GM23338 (cell line): ENCODE measurements at regions not wholly inside any gene's neighbourhood (a gene's known extent, or its start where the extent isn't known, plus 50 kb on each side); places are given as distances from the start of the nearest gene placed in this dataset.

ENCODE experiments used
- ATAC-seq: fragments of 200-7000 bp; cut with Tn5 transposase; 3 replicates; pipeline ENCODE4 v1.9.1; 2020
- DNase-seq: peaks from one replicate; pipeline ENCODE4 v3.0.0-alpha.2; 2015; ENCODE audit warnings: low spot score
- H2AFZ ChIP-seq: fragments of 200-600 bp; sonication (generic); 2 replicates; pipeline ENCODE4 v1.8.0; 2016; ENCODE audit warnings: antibody characterized with exemption, mild to moderate bottlenecking, moderate library complexity
- H3F3A ChIP-seq: fragments of 200-600 bp; sonication (generic); replicated peaks from 2 replicates; pipeline ENCODE4 v1.8.0; 2017; ENCODE audit warnings: antibody characterized with exemption, mixed run types, low read depth
- H3K27ac ChIP-seq: fragments of 200-600 bp; sonication (generic); 2 replicates; pipeline ENCODE4 v1.6.1; 2016; ENCODE audit warnings: low read depth
- H3K27me3 ChIP-seq: fragments of 200-600 bp; sonication (generic); 2 replicates; pipeline ENCODE4 v1.8.0; 2016; ENCODE audit warnings: mild to moderate bottlenecking, mixed run types, moderate library complexity; ENCODE audit not compliant: insufficient read depth
- H3K36me3 ChIP-seq: fragments of 200-600 bp; sonication (generic); 2 replicates; pipeline ENCODE4 v1.8.0; 2016; ENCODE audit warnings: mild to moderate bottlenecking; ENCODE audit not compliant: insufficient read depth
- H3K4me1 ChIP-seq: fragments of 200-600 bp; sonication (generic); 2 replicates; pipeline ENCODE4 v1.8.0; 2016; ENCODE audit warnings: mild to moderate bottlenecking, moderate library complexity; ENCODE audit not compliant: insufficient read depth
- H3K4me2 ChIP-seq: fragments of 200-600 bp; sonication (generic); 2 replicates; pipeline ENCODE4 v1.7.1; 2017; ENCODE audit warnings: mixed run types
- H3K4me3 ChIP-seq: fragments of 200-600 bp; sonication (generic); 2 replicates; pipeline ENCODE4 v1.6.1; 2016; ENCODE audit warnings: mixed run types
- H3K79me2 ChIP-seq: fragments of 200-600 bp; sonication (generic); replicated peaks from 2 replicates; pipeline ENCODE4 v1.8.0; 2017; ENCODE audit warnings: mild to moderate bottlenecking; ENCODE audit not compliant: insufficient read depth
- H3K9me2 ChIP-seq: fragments of 200-600 bp; sonication (generic); 2 replicates; pipeline ENCODE4 v1.8.0; 2017; ENCODE audit not compliant: insufficient read depth
- H4K20me1 ChIP-seq: fragments of 200-600 bp; sonication (generic); replicated peaks from 2 replicates; pipeline ENCODE4 v1.8.0; 2017; ENCODE audit warnings: mild to moderate bottlenecking; ENCODE audit not compliant: insufficient read depth
- H3K27ac Mint-ChIP-seq: 2 replicates; pipeline ENCODE4 v1.8.0; 2020; ENCODE audit warnings: inconsistent platforms, mild to moderate bottlenecking, moderate library complexity, mixed read lengths
- H3K27me3 Mint-ChIP-seq: 3 replicates; pipeline ENCODE4 v1.8.0; 2022; ENCODE audit warnings: low read depth, mild to moderate bottlenecking, moderate library complexity, mixed read lengths, inconsistent platforms; ENCODE audit not compliant: insufficient read depth, poor library complexity
- H3K36me3 Mint-ChIP-seq: 3 replicates; pipeline ENCODE4 v1.8.0; 2021; ENCODE audit warnings: low read depth, mild to moderate bottlenecking, inconsistent platforms, moderate library complexity, mixed read lengths
- H3K4me1 Mint-ChIP-seq: 3 replicates; pipeline ENCODE4 v1.8.0; 2020; ENCODE audit warnings: mild to moderate bottlenecking, inconsistent platforms, mixed read lengths
- H3K4me3 Mint-ChIP-seq: 3 replicates; pipeline ENCODE4 v1.8.0; 2021; ENCODE audit warnings: moderate library complexity, mild to moderate bottlenecking, inconsistent platforms, mixed read lengths
- H3K9me3 Mint-ChIP-seq: 3 replicates; pipeline ENCODE4 v1.8.0; 2020; ENCODE audit warnings: moderate library complexity, mild to moderate bottlenecking, inconsistent platforms, mixed read lengths
- CREB1 ChIP-seq: fragments of 250-450 bp; sonication (Bioruptor Pico); IDR thresholded peaks from 2 replicates; pipeline ENCODE4 v1.5.0; 2020; ENCODE audit warnings: low read depth, mild to moderate bottlenecking, moderate library complexity
- EZH2 ChIP-seq: fragments of 200-600 bp; sonication (generic); IDR thresholded peaks from one replicate; pipeline ENCODE4 v1.8.0; 2017; ENCODE audit warnings: antibody characterized with exemption, mild to moderate bottlenecking, low read depth; ENCODE audit not compliant: unreplicated experiment
- POLR2AphosphoS5 ChIP-seq: IDR thresholded peaks from 2 replicates; pipeline ENCODE4 v1.6.1; 2016; ENCODE audit warnings: antibody characterized with exemption, low read depth
- STAT1 ChIP-seq: IDR thresholded peaks from one replicate; pipeline ENCODE4 v1.6.1; 2016; ENCODE audit warnings: antibody characterized with exemption; ENCODE audit not compliant: unreplicated experiment
- TF ChIP-seq, protein P1 (sequence below): IDR thresholded peaks from 2 replicates; pipeline ENCODE4 v1.6.1; 2016; ENCODE audit warnings: antibody characterized with exemption
- TF ChIP-seq, protein P2 (sequence below): IDR thresholded peaks from one replicate; pipeline ENCODE4 v1.6.1; 2018; ENCODE audit warnings: antibody characterized with exemption; ENCODE audit not compliant: unreplicated experiment
- TF ChIP-seq, protein P3 (sequence below), 2 experiments: fragments of 200-600 bp in 1 of 2; sonication (generic) in 1 of 2; conservative IDR thresholded peaks; 2 replicates each; pipeline versions ENCODE4 v1.5.1 to v1.6.1; 2016 to 2017; ENCODE audit warnings: antibody characterized with exemption in 2 of 2, low read depth in 2 of 2, mild to moderate bottlenecking in 2 of 2, moderate library complexity in 1 of 2

DNA sequence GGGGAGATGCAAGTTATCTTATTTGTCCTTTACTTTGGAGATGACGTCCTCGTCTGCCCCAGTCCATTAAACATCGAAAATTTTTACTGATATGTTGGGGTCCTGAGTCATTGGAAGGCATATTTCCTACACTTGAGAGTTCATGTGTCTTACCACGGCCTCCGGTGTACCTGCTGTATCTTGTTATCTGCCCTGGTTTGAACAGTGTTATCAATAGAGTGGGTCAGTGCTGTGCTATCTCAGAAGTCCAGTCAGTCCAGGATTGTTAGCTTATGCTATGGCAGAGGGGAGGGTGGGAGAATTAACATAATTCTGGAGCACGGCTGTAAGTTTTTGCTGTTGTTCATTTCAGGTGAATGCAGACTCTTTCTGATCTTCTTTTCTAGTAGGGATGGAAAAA is 102.3 kb downstream of the ADCYAP1 start (continued):
- TF ChIP-seq, protein P1, sequence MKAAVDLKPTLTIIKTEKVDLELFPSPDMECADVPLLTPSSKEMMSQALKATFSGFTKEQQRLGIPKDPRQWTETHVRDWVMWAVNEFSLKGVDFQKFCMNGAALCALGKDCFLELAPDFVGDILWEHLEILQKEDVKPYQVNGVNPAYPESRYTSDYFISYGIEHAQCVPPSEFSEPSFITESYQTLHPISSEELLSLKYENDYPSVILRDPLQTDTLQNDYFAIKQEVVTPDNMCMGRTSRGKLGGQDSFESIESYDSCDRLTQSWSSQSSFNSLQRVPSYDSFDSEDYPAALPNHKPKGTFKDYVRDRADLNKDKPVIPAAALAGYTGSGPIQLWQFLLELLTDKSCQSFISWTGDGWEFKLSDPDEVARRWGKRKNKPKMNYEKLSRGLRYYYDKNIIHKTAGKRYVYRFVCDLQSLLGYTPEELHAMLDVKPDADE, result no peak
- TF ChIP-seq CREB1 (CRISPR knock-in tag), result no peak
- TF ChIP-seq, protein P2, sequence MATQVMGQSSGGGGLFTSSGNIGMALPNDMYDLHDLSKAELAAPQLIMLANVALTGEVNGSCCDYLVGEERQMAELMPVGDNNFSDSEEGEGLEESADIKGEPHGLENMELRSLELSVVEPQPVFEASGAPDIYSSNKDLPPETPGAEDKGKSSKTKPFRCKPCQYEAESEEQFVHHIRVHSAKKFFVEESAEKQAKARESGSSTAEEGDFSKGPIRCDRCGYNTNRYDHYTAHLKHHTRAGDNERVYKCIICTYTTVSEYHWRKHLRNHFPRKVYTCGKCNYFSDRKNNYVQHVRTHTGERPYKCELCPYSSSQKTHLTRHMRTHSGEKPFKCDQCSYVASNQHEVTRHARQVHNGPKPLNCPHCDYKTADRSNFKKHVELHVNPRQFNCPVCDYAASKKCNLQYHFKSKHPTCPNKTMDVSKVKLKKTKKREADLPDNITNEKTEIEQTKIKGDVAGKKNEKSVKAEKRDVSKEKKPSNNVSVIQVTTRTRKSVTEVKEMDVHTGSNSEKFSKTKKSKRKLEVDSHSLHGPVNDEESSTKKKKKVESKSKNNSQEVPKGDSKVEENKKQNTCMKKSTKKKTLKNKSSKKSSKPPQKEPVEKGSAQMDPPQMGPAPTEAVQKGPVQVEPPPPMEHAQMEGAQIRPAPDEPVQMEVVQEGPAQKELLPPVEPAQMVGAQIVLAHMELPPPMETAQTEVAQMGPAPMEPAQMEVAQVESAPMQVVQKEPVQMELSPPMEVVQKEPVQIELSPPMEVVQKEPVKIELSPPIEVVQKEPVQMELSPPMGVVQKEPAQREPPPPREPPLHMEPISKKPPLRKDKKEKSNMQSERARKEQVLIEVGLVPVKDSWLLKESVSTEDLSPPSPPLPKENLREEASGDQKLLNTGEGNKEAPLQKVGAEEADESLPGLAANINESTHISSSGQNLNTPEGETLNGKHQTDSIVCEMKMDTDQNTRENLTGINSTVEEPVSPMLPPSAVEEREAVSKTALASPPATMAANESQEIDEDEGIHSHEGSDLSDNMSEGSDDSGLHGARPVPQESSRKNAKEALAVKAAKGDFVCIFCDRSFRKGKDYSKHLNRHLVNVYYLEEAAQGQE, result no peak

DNA sequence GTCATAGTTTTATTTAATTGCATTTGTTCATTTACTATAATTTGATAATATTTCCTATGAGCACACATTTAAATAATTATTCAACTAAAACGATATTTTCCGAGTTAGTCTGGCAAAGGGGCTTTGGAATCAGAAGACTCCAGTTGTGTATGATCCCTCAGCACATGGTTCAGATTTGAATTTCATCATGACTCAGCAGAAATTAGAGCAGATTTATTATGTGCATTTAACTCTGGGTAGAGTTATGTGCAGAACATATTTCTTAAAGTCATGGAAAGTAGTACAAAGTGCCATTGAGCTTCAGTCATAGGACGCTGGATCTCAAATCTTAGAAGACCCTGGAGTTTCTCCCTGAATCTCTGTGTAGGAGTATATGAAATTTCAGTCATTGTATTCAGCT is 106.7 kb downstream of the ADCYAP1 start:
- H3K79me2 ChIP-seq, result no peaks in the 10 kb centered on the region
- TF ChIP-seq POLR2AphosphoS5 (no peak), STAT1 (no peak), EZH2 (no peak)
- TF ChIP-seq, protein P2, result no peak
- TF ChIP-seq, protein P3, sequence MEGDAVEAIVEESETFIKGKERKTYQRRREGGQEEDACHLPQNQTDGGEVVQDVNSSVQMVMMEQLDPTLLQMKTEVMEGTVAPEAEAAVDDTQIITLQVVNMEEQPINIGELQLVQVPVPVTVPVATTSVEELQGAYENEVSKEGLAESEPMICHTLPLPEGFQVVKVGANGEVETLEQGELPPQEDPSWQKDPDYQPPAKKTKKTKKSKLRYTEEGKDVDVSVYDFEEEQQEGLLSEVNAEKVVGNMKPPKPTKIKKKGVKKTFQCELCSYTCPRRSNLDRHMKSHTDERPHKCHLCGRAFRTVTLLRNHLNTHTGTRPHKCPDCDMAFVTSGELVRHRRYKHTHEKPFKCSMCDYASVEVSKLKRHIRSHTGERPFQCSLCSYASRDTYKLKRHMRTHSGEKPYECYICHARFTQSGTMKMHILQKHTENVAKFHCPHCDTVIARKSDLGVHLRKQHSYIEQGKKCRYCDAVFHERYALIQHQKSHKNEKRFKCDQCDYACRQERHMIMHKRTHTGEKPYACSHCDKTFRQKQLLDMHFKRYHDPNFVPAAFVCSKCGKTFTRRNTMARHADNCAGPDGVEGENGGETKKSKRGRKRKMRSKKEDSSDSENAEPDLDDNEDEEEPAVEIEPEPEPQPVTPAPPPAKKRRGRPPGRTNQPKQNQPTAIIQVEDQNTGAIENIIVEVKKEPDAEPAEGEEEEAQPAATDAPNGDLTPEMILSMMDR (conservative IDR thresholded peaks at IDR 0.05; ENCODE audit: low read depth in 2 of 2), result no peak
- ATAC-seq (no peak), DNase-seq (no peak)
- Mint-ChIP-seq H3K4me1 (peaks cover 22% of the 10 kb centered on the region), H3K9me3 (no peaks in the 10 kb centered on the region), H3K27me3 (peaks cover 3% of the 10 kb centered on the region), H3K27ac (no peak overlapping the region), H3K36me3 (no peaks in the 10 kb centered on the region; the same call in 2 of the 3 replicates), H3K4me3 (no peak overlapping the region)
- H3K4me1 ChIP-seq, result peaks cover 28% of the 10 kb centered on the region
- H3K9me2 ChIP-seq, result no peaks in the 10 kb centered on the region
- H3K36me3 ChIP-seq, result no peaks in the 10 kb centered on the region
- H2AFZ ChIP-seq, result no peak overlapping the region
- H3K27ac ChIP-seq, result no peak overlapping the region
- no peak overlapping the region for H3K4me2 ChIP-seq
- H4K20me1 ChIP-seq, result 0 out of 2 replicates have a peak, but pooled peaks cover 3% of the 10 kb centered on the region
- H3F3A ChIP-seq, result no peaks in the 10 kb centered on the region
- no peaks in the 10 kb centered on the region for H3K27me3 ChIP-seq
- H3K4me3 ChIP-seq, result no peak overlapping the region
